ENCODE measurements at regions not wholly inside any gene's neighbourhood (a gene's known extent, or its start where the extent isn't known, plus 50 kb on each side); places are given as distances from the start of the nearest gene placed in this dataset.

DNA sequence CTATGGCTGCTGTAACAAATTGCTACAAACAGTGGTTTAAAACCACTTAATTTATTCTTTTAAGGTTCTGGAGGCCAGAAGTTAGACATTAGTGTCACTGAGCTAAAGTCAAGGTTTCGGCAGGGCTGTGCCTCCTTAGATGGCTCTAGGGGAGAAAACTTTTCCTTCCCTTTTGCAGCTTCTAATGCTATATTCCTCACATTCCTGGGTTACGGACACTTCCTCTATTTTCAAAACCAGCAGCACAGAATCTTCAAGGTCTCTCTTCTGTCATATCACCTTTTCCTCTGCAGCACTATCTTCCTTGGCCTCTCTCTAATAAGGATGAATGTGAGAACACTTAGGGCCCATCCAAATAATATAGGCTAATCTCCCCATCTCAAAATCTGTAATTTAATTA, 87.0 kb downstream of the C11orf87 start:
- 87% methylated on average over 2 of the region's 2 CpGs for WGBS (ENCODE audit: low lambda C conversion rate, missing lambda C conversion rate)
- Histone ChIP-seq H3K9me3 (ENCODE audit: low read depth) (no peaks in the 10 kb centered on the region), H3K4me3 (no peak overlapping the region), H3K36me3 (replicated peaks; ENCODE audit: insufficient read depth, low read depth) (no peaks in the 10 kb centered on the region), H3K4me2 (no peak overlapping the region), H3K27ac (no peak overlapping the region), H2AFZ (no peak overlapping the region), H4K20me1 (ENCODE audit: insufficient read depth, poor library complexity, severe bottlenecking) (no peaks in the 10 kb centered on the region), H3K9me2 (replicated peaks; ENCODE audit: insufficient read depth) (no peaks in the 10 kb centered on the region), H3K27me3 (no peaks in the 10 kb centered on the region), H3K4me1 (ENCODE audit: insufficient read depth) (no peaks in the 10 kb centered on the region), H3K79me2 (no peaks in the 10 kb centered on the region)
- no peak for TF ChIP-seq EZH2phosphoT487 (IDR thresholded peaks at IDR 0.05; ENCODE audit: low read depth, severe bottlenecking, unreplicated experiment)
- TF ChIP-seq CTCF (IDR thresholded peaks at IDR 0.05; ENCODE audit: poor library complexity) = no peak
- no peak for TF ChIP-seq EZH2 (IDR thresholded peaks at IDR 0.05; ENCODE audit: borderline replicate concordance)
- DNase-seq (ENCODE audit: low spot score) = no peak

GRCh38 chr11:109510316-109510715, 88.3 kb downstream of the C11orf87 start:
- no peaks in the 10 kb centered on the region for H3K4me1 ChIP-seq (ENCODE audit: insufficient read depth)
- H3K27me3 ChIP-seq = no peaks in the 10 kb centered on the region
- H4K20me1 ChIP-seq (ENCODE audit: insufficient read depth, poor library complexity, severe bottlenecking) = no peaks in the 10 kb centered on the region
- H3K4me3 ChIP-seq = no peak overlapping the region
- H3K9me3 ChIP-seq (ENCODE audit: low read depth) = no peaks in the 10 kb centered on the region
- H3K4me2 ChIP-seq = no peak overlapping the region
- H3K79me2 ChIP-seq = no peaks in the 10 kb centered on the region
- 76% methylated on average over 1 of the region's 1 CpG for WGBS (ENCODE audit: low lambda C conversion rate, missing lambda C conversion rate)
- no peaks in the 10 kb centered on the region for H3K9me2 ChIP-seq (replicated peaks; ENCODE audit: insufficient read depth)
- no peaks in the 10 kb centered on the region for H3K36me3 ChIP-seq (replicated peaks; ENCODE audit: insufficient read depth, low read depth)
- DNase-seq (ENCODE audit: low spot score) = no peak
- H3K27ac ChIP-seq = no peak overlapping the region
- TF ChIP-seq EZH2phosphoT487 (IDR thresholded peaks at IDR 0.05; ENCODE audit: low read depth, severe bottlenecking, unreplicated experiment) (no peak), CTCF (IDR thresholded peaks at IDR 0.05; ENCODE audit: poor library complexity) (no peak), EZH2 (IDR thresholded peaks at IDR 0.05; ENCODE audit: borderline replicate concordance) (no peak)
- H2AFZ ChIP-seq = no peak overlapping the region

DNA sequence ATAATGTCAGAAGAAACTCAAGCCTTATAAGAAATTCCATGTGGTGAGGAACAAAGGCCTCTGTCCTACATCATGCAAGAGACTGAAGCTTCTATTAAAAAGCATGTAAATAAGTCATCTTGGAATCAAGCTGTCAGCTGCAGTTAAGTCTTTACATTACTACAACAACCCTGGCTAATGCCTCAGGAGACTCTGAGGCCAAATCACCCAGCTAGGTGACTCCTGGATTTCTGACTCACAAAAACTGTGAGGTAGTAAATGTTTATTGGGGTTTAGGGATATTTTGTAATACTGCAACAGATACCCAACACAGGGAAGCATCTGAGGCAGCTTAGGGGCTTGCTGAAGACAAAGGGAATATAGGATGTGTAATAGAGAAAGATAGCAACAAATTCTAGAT, 89.6 kb downstream of the C11orf87 start:
- Histone ChIP-seq H3K36me3 (replicated peaks; ENCODE audit: insufficient read depth, low read depth) (no peaks in the 10 kb centered on the region), H3K79me2 (no peaks in the 10 kb centered on the region), H3K4me3 (no peak overlapping the region), H2AFZ (no peak overlapping the region), H4K20me1 (ENCODE audit: insufficient read depth, poor library complexity, severe bottlenecking) (no peaks in the 10 kb centered on the region), H3K27me3 (no peaks in the 10 kb centered on the region), H3K4me2 (no peak overlapping the region), H3K4me1 (ENCODE audit: insufficient read depth) (no peaks in the 10 kb centered on the region), H3K27ac (no peak overlapping the region), H3K9me2 (replicated peaks; ENCODE audit: insufficient read depth) (no peaks in the 10 kb centered on the region), H3K9me3 (ENCODE audit: low read depth) (no peaks in the 10 kb centered on the region)
- DNase-seq (ENCODE audit: low spot score) = no peak
- TF ChIP-seq EZH2phosphoT487 (IDR thresholded peaks at IDR 0.05; ENCODE audit: low read depth, severe bottlenecking, unreplicated experiment) (no peak), CTCF (IDR thresholded peaks at IDR 0.05; ENCODE audit: poor library complexity) (no peak), EZH2 (IDR thresholded peaks at IDR 0.05; ENCODE audit: borderline replicate concordance) (no peak)

GRCh38 chr11:109512249-109512648, 90.3 kb downstream of the C11orf87 start:
- no peak overlapping the region for H2AFZ ChIP-seq
- WGBS (ENCODE audit: low lambda C conversion rate, missing lambda C conversion rate) = 100% methylated on average over 1 of the region's 1 CpG

More at GRCh38 chr11:109512249-109512648, 90.3 kb downstream of the C11orf87 start:
- Histone ChIP-seq H3K9me3 (ENCODE audit: low read depth) (no peaks in the 10 kb centered on the region), H3K27ac (no peak overlapping the region), H3K79me2 (no peaks in the 10 kb centered on the region), H3K36me3 (replicated peaks; ENCODE audit: insufficient read depth, low read depth) (no peaks in the 10 kb centered on the region), H3K27me3 (no peaks in the 10 kb centered on the region), H4K20me1 (ENCODE audit: insufficient read depth, poor library complexity, severe bottlenecking) (no peaks in the 10 kb centered on the region), H3K4me2 (no peak overlapping the region), H3K4me3 (no peak overlapping the region), H3K4me1 (ENCODE audit: insufficient read depth) (no peaks in the 10 kb centered on the region), H3K9me2 (replicated peaks; ENCODE audit: insufficient read depth) (no peaks in the 10 kb centered on the region)
- TF ChIP-seq EZH2 (IDR thresholded peaks at IDR 0.05; ENCODE audit: borderline replicate concordance) (no peak), CTCF (IDR thresholded peaks at IDR 0.05; ENCODE audit: poor library complexity) (no peak), EZH2phosphoT487 (IDR thresholded peaks at IDR 0.05; ENCODE audit: low read depth, severe bottlenecking, unreplicated experiment) (no peak)
- DNase-seq (ENCODE audit: low spot score) = no peak
